Loucy (cell line): ENCODE measurements at regions not wholly inside any gene's neighbourhood (a gene's known extent, or its start where the extent isn't known, plus 50 kb on each side); places are given as distances from the start of the nearest gene placed in this dataset.

Source experiments
- EZH2phosphoT487 ChIP-seq: fragments of 200-600 bp; IDR thresholded peaks from 2 replicates; pipeline ENCODE4 v1.6.1; 2018; ENCODE audit warnings: antibody characterized with exemption, mild to moderate bottlenecking, moderate library complexity, borderline replicate concordance
- TF ChIP-seq, protein P1 (sequence below): fragments of 200-600 bp; sonication (generic); conservative IDR thresholded peaks from 2 replicates; pipeline ENCODE4 v1.5.1; 2014; ENCODE audit warnings: mild to moderate bottlenecking, antibody characterized with exemption, low read length

DNA sequence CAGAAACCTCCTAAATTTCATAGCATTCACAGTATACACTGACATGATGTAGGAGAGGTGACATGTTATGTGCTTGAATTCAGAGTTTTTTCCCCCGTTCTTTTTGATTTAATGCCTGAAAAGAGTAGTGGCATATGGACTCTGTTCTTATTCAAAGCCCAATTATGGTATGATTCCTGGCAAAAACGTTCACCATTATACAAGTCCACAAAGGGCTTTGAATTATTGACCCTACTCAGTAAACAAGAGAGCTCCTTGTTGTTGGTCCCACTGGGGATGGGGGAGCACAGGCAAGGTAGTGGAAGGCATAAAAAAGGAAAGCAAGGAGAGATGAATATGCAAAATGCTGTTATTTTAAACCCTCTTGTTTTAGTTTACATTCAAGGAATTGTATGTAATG, 136.0 kb upstream of the AHI1 start:
- TF ChIP-seq, protein P1, sequence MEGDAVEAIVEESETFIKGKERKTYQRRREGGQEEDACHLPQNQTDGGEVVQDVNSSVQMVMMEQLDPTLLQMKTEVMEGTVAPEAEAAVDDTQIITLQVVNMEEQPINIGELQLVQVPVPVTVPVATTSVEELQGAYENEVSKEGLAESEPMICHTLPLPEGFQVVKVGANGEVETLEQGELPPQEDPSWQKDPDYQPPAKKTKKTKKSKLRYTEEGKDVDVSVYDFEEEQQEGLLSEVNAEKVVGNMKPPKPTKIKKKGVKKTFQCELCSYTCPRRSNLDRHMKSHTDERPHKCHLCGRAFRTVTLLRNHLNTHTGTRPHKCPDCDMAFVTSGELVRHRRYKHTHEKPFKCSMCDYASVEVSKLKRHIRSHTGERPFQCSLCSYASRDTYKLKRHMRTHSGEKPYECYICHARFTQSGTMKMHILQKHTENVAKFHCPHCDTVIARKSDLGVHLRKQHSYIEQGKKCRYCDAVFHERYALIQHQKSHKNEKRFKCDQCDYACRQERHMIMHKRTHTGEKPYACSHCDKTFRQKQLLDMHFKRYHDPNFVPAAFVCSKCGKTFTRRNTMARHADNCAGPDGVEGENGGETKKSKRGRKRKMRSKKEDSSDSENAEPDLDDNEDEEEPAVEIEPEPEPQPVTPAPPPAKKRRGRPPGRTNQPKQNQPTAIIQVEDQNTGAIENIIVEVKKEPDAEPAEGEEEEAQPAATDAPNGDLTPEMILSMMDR = no peak
- no peak for TF ChIP-seq EZH2phosphoT487
